ENCODE measurements at regions not wholly inside any gene's neighbourhood (a gene's known extent, or its start where the extent isn't known, plus 50 kb on each side); places are given as distances from the start of the nearest gene placed in this dataset.

DNA sequence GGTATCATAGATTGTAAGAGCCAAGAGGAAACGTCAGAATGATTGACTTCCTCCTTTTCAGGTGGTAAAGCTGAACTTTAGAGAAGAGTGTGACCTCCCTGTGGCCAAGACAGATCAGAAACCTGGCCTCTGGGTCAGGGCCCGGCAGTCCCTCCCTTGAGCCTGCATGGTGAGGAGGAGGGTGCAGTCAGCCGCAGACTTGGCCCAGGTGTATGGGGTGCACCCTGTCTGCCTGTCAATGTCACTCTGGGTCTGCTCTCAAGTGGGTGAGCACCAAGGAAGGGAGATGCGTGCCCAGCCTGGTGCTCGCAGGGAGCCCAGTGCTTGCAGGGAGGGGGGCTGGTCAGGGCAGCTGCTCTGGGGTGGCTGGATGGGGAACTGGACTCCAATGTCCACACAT is 134.4 kb upstream of the SNTG2 start:
- no peak for ATAC-seq
- Mint-ChIP-seq H3K36me3 (ENCODE audit: low read depth) (no peaks in the 10 kb centered on the region), H3K27me3 (no peaks in the 10 kb centered on the region), H3K4me1 (no peaks in the 10 kb centered on the region), H3K27ac (no peak overlapping the region), H3K9me3 (no peaks in the 10 kb centered on the region), H3K4me3 (no peak overlapping the region)
- DNase-seq = no peak

DNA sequence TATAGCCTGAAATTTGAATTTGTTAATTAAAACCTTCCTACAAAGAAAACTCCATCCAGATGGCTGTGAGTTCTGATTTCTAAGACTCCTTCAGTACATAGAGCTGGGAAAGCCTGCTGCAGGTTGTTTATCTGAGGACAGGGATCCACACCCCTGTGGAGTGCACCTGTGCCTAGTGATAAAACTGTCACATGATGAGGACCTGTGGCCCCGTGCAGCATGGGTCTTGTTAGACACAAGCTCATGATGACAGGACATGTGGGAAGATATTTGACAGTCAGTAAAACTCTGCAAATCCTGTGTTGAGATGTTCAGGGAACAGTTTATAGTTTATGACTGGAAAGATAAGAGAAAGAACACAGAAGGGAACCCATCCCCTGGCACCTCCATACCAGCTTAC is 133.2 kb upstream of the TMEM18 start:
- Mint-ChIP-seq H3K36me3 (ENCODE audit: low read depth) (no peaks in the 10 kb centered on the region), H3K27me3 (no peaks in the 10 kb centered on the region), H3K4me1 (no peaks in the 10 kb centered on the region), H3K9me3 (no peaks in the 10 kb centered on the region), H3K4me3 (no peak overlapping the region), H3K27ac (no peak overlapping the region)
- ATAC-seq (no peak), DNase-seq (no peak)

DNA sequence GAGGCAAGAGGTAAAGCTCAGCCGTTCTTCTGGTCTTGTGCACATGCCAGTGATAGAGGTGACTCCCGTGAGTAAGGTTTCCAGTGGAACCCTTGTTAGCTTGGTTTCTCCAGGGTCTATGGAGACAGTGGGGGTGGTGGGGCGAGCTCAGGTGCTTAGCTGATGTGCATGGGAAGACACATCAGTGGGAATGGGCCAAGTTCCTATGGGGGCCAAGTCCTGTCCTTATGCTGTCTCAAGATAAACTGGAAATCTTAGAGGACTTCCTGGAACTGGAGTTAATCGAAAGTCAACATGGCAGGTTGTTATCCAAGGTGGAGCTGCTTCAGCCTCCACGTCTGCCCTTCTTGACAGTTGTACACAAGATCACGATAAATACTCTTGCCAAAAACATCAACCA is 130.1 kb upstream of the TMEM18 start:
- Mint-ChIP-seq H3K4me1 (no peaks in the 10 kb centered on the region), H3K4me3 (no peak overlapping the region), H3K9me3 (no peaks in the 10 kb centered on the region), H3K36me3 (ENCODE audit: low read depth) (no peaks in the 10 kb centered on the region), H3K27ac (no peak overlapping the region), H3K27me3 (no peaks in the 10 kb centered on the region)
- DNase-seq (no peak), ATAC-seq (no peak)

DNA sequence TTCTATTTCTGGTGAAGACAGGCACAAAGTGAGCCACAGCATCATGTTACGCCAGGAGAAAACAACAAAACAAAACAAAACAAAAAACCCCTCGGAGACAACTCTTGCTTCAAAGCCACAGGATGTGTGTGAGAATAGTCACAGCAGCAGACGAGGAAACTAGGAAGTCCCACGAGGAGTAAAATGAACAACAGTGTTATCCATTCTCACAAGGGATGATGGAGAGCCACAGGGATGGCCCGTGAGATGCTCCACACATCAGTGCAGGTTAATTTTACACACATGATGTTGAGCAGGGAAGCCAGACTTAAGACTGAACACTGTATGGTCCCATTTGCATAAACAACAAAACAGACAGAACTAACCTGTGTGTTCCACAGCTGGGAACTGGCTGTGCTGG is 128.5 kb upstream of the TMEM18 start:
- H3K27me3 Mint-ChIP-seq = no peaks in the 10 kb centered on the region
- no peak overlapping the region for H3K27ac Mint-ChIP-seq
- DNase-seq (no peak), ATAC-seq (no peak)
- H3K4me3 Mint-ChIP-seq = no peak overlapping the region
- H3K9me3 Mint-ChIP-seq = no peaks in the 10 kb centered on the region
- no peaks in the 10 kb centered on the region for H3K36me3 Mint-ChIP-seq (ENCODE audit: low read depth)
- no peaks in the 10 kb centered on the region for H3K4me1 Mint-ChIP-seq

GRCh38 chr2:797993-798392 is 120.8 kb upstream of the TMEM18 start:
- H3K27me3 Mint-ChIP-seq = no peaks in the 10 kb centered on the region
- no peak overlapping the region for H3K4me3 Mint-ChIP-seq
- no peaks in the 10 kb centered on the region for H3K9me3 Mint-ChIP-seq
- H3K27ac Mint-ChIP-seq = no peak overlapping the region
- DNase-seq (no peak), ATAC-seq (no peak)
- no peaks in the 10 kb centered on the region for H3K36me3 Mint-ChIP-seq (ENCODE audit: low read depth)
- no peaks in the 10 kb centered on the region for H3K4me1 Mint-ChIP-seq

- Mint-ChIP-seq H3K27ac (no peak overlapping the region), H3K36me3 (ENCODE audit: low read depth) (no peaks in the 10 kb centered on the region), H3K4me1 (no peaks in the 10 kb centered on the region), H3K27me3 (no peaks in the 10 kb centered on the region), H3K9me3 (no peaks in the 10 kb centered on the region), H3K4me3 (no peak overlapping the region)
- ATAC-seq = no peak
- DNase-seq = no peak
Observed at GRCh38 chr2:797556-797955, 120.3 kb upstream of the TMEM18 start.

DNA sequence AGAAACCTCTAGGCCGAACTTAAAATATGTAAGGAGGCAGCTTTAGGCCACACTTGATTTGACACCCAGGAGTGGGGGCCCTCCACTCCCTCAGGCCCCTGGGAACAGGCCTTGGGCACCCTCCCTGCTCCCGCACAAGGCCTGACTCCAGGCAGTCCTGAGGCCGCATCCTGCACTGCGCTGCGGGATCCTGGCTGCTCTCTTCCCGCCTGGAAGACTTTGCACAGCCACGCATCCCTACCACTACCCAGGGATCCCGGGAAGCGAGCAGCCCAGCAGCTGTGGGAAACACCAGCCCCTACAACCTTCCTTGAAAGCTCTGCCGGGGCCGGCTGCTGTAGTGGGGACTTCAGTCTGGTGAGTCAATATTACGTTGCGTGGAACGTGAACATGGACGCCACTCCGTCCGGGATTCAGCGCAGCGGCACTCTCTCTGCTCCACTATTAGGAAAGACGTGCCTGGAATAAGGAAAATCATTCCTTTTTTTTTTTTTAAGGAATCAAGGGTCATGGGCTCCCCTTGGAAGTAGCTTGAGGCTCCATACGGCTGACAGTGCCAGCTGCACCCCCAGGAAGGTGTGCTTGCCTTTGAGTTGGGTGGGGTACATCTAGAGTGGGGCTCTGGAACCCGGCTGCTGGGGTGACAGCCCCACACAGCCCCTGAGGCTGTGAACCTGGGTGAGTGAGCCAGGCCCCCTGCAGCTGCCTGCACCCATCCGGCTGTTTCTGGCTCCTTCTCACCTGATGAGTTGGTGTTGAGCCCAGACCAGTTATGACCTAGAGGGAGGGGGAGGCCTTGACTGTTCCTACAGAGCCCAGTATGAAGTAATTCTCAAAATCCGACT is 119.2 kb upstream of the TMEM18 start:
- Mint-ChIP-seq H3K4me1 (no peaks in the 10 kb centered on the region), H3K36me3 (ENCODE audit: low read depth) (no peaks in the 10 kb centered on the region), H3K27me3 (no peaks in the 10 kb centered on the region), H3K27ac (no peak overlapping the region), H3K9me3 (no peaks in the 10 kb centered on the region), H3K4me3 (no peak overlapping the region)
- no peak for DNase-seq
- ATAC-seq = no peak

DNA sequence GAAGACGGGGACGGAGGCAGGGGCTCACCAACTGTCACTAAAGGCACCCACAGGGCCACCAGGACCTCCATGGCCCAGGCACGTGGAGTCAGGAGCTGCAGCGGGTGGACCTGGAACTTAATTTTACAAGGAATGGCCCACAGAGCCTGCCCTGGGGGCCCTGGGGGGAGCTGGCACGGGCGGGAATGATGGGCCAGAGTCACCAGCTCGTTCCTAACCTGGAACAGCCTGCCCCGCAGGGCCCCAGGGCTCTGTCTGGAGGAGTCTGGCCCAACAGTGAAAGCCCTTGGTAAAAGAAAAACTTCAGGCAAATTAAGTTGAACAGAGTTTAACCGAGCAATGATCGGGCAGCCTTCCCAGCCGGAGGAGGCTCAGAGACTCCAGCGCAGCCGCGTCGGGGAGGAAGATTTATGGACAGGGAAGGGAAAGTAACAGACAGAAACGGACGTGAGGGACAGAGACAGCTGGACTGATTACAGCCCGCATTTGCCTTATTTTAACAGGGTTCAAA is 118.4 kb upstream of the TMEM18 start:
- H3K4me3 Mint-ChIP-seq = no peak overlapping the region
- no peaks in the 10 kb centered on the region for H3K36me3 Mint-ChIP-seq (ENCODE audit: low read depth)
- H3K9me3 Mint-ChIP-seq = no peaks in the 10 kb centered on the region
- ATAC-seq (no peak), DNase-seq (no peak)
- no peak overlapping the region for H3K27ac Mint-ChIP-seq
- H3K4me1 Mint-ChIP-seq = no peaks in the 10 kb centered on the region
- H3K27me3 Mint-ChIP-seq = no peaks in the 10 kb centered on the region

DNA sequence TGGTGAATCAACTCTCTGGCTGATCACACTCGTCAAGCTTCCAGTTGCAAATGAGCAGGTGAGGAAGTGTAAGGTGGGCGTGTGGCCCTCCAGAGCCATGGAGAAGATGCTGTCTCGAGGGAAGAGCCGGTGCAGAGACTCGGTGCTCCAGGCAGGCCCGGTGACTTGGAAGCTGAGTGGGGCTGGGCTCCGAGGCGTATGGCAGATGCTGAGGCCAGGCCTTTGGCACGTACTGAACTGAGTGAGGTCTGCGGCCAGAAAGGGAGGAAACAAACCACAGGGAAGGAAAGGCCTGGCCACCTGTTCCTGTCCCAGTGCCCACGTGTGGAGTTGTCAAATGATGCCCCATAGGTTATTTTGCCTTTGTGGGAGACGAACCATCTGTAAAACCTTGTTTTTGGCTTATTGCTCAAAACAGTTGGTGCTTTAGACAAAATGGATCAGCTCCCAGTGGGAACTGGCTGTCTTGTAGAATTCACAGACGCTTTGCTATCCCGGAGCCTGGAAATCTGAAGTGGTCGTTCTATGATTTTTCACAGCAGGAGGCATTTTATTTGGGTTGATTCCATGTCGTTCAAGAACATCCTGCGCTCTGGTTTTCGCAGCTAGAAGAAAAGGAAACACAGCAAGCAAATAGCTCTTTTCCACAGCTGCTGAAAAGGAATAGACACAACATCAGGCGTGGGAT is 117.5 kb upstream of the TMEM18 start:
- Mint-ChIP-seq H3K4me3 (no peak overlapping the region), H3K9me3 (no peaks in the 10 kb centered on the region), H3K4me1 (no peaks in the 10 kb centered on the region), H3K27ac (no peak overlapping the region), H3K27me3 (no peaks in the 10 kb centered on the region), H3K36me3 (ENCODE audit: low read depth) (no peaks in the 10 kb centered on the region)
- no peak for DNase-seq
- ATAC-seq = no peak

DNA sequence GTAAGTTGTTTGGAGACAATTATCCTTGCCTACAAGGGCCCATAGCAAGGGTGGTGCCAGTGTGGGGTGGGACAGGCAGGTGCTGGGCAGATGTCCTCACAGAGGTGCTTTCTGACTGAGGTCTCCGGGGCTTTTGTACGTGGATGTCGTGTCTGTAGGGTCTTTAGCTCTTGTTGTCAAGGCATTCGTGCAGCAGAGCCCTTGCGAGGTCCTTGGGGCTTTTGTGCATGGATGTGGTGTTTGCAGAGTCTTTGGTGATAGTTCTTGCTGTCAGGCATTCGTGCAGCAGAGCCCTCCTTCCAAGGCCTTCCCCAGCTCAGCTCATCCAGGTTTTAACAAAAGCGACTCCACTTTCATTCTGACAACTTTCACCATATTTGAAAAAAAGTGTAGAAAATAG is 116.0 kb upstream of the TMEM18 start:
- DNase-seq (no peak), ATAC-seq (no peak)
- peaks cover 2% of the 10 kb centered on the region for H3K27me3 Mint-ChIP-seq
- no peaks in the 10 kb centered on the region for H3K36me3 Mint-ChIP-seq (ENCODE audit: low read depth)
- no peak overlapping the region for H3K4me3 Mint-ChIP-seq
- H3K27ac Mint-ChIP-seq = no peak overlapping the region
- no peaks in the 10 kb centered on the region for H3K4me1 Mint-ChIP-seq
- no peaks in the 10 kb centered on the region for H3K9me3 Mint-ChIP-seq

DNA sequence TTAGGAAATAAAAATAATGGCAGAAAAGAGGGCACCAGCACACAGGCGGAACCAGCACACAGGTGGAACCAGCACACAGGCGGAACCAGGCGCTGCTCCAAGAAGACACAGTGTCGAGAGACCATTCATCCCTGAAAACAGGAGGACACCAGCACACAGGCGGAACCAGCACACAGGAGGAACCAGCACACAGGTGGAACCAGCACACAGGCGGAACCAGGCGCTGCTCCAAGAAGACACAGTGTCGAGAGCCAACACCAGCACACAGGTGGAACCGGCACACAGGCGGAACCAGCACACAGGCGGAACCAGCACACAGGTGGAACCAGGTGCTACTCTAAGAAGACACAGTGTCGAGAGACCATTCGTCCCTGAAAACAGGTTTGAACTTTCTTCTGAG is 115.5 kb upstream of the TMEM18 start:
- Mint-ChIP-seq H3K4me1 (no peaks in the 10 kb centered on the region), H3K27ac (no peak overlapping the region), H3K27me3 (peaks cover 2% of the 10 kb centered on the region), H3K36me3 (ENCODE audit: low read depth) (no peaks in the 10 kb centered on the region), H3K9me3 (no peaks in the 10 kb centered on the region), H3K4me3 (no peak overlapping the region)
- DNase-seq (no peak), ATAC-seq (no peak)

DNA sequence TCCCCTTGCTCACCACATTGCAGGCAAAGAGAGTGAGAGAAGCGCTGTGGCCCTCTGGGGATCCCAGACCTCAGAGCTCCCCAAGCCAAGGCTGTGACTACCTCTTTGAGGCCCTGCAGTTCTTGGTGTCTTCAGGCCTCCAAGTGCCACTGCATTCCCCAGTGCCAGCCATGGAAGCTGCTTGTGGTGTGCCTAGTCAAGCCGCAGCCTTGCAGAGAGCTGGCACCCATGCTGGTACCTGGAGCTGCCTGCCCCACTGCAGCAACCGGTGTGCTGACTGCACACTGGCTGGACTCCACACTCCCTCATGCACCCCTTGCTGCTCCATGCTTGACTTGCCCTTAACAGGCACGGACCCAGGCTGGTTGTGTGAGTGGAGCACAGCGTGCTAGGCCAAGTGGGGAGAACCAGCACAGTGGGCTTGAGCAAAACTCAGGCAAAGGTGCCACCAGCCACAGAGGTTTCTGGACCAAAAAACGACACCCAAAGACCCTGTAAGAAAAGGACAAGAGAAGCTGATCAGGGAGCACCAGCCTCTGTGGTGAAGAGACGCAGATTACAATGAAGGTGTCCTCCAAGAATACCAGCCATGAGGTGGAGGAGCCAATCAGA is 113.5 kb upstream of the TMEM18 start:
- Mint-ChIP-seq H3K36me3 (ENCODE audit: low read depth) (no peaks in the 10 kb centered on the region), H3K27ac (no peak overlapping the region), H3K9me3 (no peaks in the 10 kb centered on the region)

GRCh38 chr2:790081-790480 is 112.9 kb upstream of the TMEM18 start:
- H3K27me3 Mint-ChIP-seq = peaks cover 2% of the 10 kb centered on the region
- H3K4me3 Mint-ChIP-seq = no peak overlapping the region
- no peaks in the 10 kb centered on the region for H3K9me3 Mint-ChIP-seq
- H3K4me1 Mint-ChIP-seq = no peaks in the 10 kb centered on the region
- ATAC-seq (no peak), DNase-seq (no peak)
- no peaks in the 10 kb centered on the region for H3K36me3 Mint-ChIP-seq (ENCODE audit: low read depth)
- no peak overlapping the region for H3K27ac Mint-ChIP-seq

More for the DNA sequence above, 113.5 kb upstream of the TMEM18 start:
- no peak for ATAC-seq
- Mint-ChIP-seq H3K4me1 (no peaks in the 10 kb centered on the region), H3K27me3 (peaks cover 2% of the 10 kb centered on the region), H3K4me3 (no peak overlapping the region)
- DNase-seq = no peak

- Mint-ChIP-seq H3K36me3 (ENCODE audit: low read depth) (no peaks in the 10 kb centered on the region), H3K27me3 (peaks cover 2% of the 10 kb centered on the region), H3K9me3 (no peaks in the 10 kb centered on the region), H3K4me1 (no peaks in the 10 kb centered on the region), H3K4me3 (no peak overlapping the region), H3K27ac (no peak overlapping the region)
- DNase-seq (no peak), ATAC-seq (no peak)
Observed at GRCh38 chr2:789529-789928, 112.3 kb upstream of the TMEM18 start.

Data from activated naive CD8-positive, alpha-beta T cell treated with anti-CD3 and anti-CD28 coated beads, Interleukin-2, amount 50 U/mL, for 24 hours (primary cell).